ENCODE measurements at regions not wholly inside any gene's neighbourhood (a gene's known extent, or its start where the extent isn't known, plus 50 kb on each side); places are given as distances from the start of the nearest gene placed in this dataset.
"Not testable (repeated sequence)": the region's sequence is repeated elsewhere in the genome, so short reads cannot be mapped to it uniquely, and the experiment has no call there.

DNA sequence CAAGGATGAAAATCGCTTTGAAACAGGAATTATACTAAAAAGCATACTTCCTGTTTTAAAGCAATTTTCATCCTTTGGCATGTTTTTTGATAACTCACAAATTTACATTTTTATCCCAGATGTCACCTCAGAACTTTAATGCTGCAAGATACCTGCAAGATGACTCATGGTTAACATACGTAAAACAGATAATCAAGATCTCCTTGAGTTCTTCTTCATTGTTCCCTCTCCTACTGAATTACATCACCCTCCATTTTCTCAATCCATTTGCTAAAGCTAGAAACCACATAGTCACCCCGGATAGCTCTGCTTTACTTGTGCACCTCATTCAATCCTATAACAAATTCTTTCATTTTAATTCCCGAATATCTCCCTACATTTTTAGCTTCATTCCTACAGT lies 1114.2 kb downstream of the PLA2G4A start:
- Histone ChIP-seq H3K4me1 (no peaks in the 10 kb centered on the region), H3K27ac (replicated peaks) (no peak overlapping the region), H3K4me3 (no peak overlapping the region), H3K36me3 (no peaks in the 10 kb centered on the region), H3K27me3 (ENCODE audit: low read depth) (no peaks in the 10 kb centered on the region), H3K9me3 (replicated peaks) (peaks cover 24% of the 10 kb centered on the region)
- DNase-seq: no peak
- intact Hi-C loops (cut with micrococcal nuclease): no loop called here
- TF ChIP-seq, protein P1, sequence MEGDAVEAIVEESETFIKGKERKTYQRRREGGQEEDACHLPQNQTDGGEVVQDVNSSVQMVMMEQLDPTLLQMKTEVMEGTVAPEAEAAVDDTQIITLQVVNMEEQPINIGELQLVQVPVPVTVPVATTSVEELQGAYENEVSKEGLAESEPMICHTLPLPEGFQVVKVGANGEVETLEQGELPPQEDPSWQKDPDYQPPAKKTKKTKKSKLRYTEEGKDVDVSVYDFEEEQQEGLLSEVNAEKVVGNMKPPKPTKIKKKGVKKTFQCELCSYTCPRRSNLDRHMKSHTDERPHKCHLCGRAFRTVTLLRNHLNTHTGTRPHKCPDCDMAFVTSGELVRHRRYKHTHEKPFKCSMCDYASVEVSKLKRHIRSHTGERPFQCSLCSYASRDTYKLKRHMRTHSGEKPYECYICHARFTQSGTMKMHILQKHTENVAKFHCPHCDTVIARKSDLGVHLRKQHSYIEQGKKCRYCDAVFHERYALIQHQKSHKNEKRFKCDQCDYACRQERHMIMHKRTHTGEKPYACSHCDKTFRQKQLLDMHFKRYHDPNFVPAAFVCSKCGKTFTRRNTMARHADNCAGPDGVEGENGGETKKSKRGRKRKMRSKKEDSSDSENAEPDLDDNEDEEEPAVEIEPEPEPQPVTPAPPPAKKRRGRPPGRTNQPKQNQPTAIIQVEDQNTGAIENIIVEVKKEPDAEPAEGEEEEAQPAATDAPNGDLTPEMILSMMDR (IDR thresholded peaks at IDR 0.05; ENCODE audit: borderline replicate concordance): no peak

DNA sequence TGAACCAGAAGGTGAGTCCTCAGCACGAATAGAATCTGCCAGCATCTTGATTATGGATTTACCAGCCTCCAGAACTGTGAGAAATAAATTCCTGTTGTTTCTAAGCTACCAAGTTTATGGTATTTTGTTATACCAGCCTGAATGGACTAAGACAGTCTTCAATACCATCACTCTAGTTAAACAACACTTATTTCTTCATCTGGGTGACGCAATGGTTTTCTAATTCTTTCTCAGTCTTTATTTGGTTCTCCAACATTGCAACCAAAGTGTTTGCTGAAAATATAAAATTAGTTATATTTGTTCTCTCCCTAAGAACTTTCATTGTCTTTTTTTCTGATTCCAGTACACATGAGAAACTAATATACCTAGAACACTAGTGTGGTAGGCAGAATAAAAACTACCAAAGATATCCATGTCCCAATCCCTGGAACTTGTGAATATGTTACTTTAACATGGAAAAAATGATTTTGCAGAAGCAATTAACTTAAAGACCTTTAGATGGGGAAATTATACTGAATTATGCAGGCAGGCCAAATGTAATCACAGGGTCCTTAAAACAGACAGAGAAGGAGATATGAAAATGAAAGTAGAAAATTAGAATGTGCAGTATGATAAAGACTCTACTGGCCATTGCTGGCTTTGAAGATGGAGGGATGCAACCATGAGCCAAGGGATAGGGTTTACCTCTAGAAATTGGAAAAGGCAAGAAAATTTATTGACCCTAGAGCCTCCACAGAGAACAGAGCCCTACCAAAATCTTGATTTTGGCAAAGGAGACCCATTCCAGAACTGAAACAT lies 1115.1 kb downstream of the PLA2G4A start:
- DNase-seq: no peak
- Histone ChIP-seq H3K4me3 (no peak overlapping the region), H3K27me3 (ENCODE audit: low read depth) (no peaks in the 10 kb centered on the region), H3K9me3 (replicated peaks) (peaks cover 30% of the 10 kb centered on the region), H3K27ac (replicated peaks) (no peak overlapping the region), H3K36me3 (no peaks in the 10 kb centered on the region), H3K4me1 (no peaks in the 10 kb centered on the region)
- intact Hi-C loops (cut with micrococcal nuclease): no loop called here
- TF ChIP-seq, protein P1 (IDR thresholded peaks at IDR 0.05; ENCODE audit: borderline replicate concordance): no peak

GRCh38 chr1:187946661-187947060 lies 1117.9 kb downstream of the PLA2G4A start:
- DNase-seq; intact Hi-C loops (cut with micrococcal nuclease); H3K36me3 ChIP-seq; H3K4me3 ChIP-seq; H3K4me1 ChIP-seq; H3K27me3 ChIP-seq (ENCODE audit: low read depth); H3K27ac ChIP-seq (replicated peaks): not testable (repeated sequence)
- peaks cover 55% of the 10 kb centered on the region for H3K9me3 ChIP-seq (replicated peaks)

GRCh38 chr1:187947359-187947758 lies 1118.6 kb downstream of the PLA2G4A start:
- TF ChIP-seq, protein P1 (IDR thresholded peaks at IDR 0.05; ENCODE audit: borderline replicate concordance): no peak
- no peaks in the 10 kb centered on the region for H3K27me3 ChIP-seq (ENCODE audit: low read depth)
- peaks cover 62% of the 10 kb centered on the region for H3K9me3 ChIP-seq (replicated peaks)
- no peak overlapping the region for H3K27ac ChIP-seq (replicated peaks)
- no peak overlapping the region for H3K4me3 ChIP-seq
- H3K4me1 ChIP-seq: no peaks in the 10 kb centered on the region
- intact Hi-C loops (cut with micrococcal nuclease): no loop called here
- DNase-seq: no peak
- H3K36me3 ChIP-seq: no peaks in the 10 kb centered on the region

DNA sequence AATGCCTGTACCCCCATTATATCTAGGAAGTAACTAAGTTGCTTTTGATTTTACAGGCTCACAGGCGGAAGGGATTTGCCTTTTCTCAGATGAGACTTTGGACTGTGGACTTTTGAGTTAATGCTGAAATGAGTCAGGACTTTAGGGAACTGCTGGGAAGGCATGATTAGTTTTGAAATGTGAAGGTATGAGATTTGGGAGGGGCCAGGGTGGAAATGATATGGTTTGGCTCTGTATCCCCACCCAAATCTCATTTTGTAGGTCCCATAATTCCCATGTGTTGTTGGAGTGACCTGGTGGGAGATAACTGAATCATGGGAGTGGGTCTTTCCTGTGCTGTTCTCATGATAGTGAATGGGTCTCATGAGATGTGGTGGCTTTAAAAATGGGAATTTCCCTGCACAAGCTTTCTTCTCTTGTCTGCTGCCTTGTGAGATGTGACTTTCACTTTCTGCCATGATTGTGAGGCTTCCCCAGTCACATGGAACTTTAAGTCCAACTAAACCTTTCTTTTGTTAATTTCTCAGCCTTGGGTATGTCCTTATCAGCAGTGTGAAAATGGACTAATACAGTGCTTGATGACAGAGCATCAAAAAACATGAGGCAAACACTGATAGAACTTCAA lies 1119.5 kb downstream of the PLA2G4A start:
- no peaks in the 10 kb centered on the region for H3K4me1 ChIP-seq
- H3K9me3 ChIP-seq (replicated peaks): peaks cover 71% of the 10 kb centered on the region
- intact Hi-C loops (cut with micrococcal nuclease): no loop called here
- no peak for DNase-seq
- no peaks in the 10 kb centered on the region for H3K36me3 ChIP-seq
- TF ChIP-seq, protein P1 (IDR thresholded peaks at IDR 0.05; ENCODE audit: borderline replicate concordance): no peak
- no peak overlapping the region for H3K27ac ChIP-seq (replicated peaks)
- H3K4me3 ChIP-seq: no peak overlapping the region
- H3K27me3 ChIP-seq (ENCODE audit: low read depth): no peaks in the 10 kb centered on the region

DNA sequence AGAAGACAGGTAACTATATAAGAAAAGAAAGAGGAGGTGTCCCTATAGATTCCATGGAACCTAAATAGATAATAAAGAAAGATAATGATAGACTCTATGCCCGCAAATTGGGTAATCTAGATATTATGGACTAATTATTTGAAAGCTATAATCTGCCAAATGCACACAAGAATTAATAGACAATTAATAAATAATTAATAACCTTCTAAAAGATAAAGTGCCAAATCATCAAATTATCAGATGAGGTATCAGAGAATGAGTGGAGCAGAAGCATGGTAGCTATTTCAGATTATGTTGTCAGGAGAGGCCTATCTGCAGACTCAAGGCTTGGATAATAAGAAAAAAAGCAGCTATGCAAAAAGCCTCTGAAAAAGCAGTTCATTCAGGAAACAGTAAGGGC lies 1120.8 kb downstream of the PLA2G4A start:
- no peaks in the 10 kb centered on the region for H3K27me3 ChIP-seq (ENCODE audit: low read depth)
- H3K27ac ChIP-seq (replicated peaks): no peak overlapping the region
- H3K4me3 ChIP-seq: no peak overlapping the region
- peaks cover 77% of the 10 kb centered on the region for H3K9me3 ChIP-seq (replicated peaks)
- no peak for DNase-seq
- no peaks in the 10 kb centered on the region for H3K4me1 ChIP-seq
- TF ChIP-seq, protein P1 (IDR thresholded peaks at IDR 0.05; ENCODE audit: borderline replicate concordance): no peak
- H3K36me3 ChIP-seq: no peaks in the 10 kb centered on the region
- intact Hi-C loops (cut with micrococcal nuclease): no loop called here
